GM23338 (cell line): ENCODE measurements at regions not wholly inside any gene's neighbourhood (a gene's known extent, or its start where the extent isn't known, plus 50 kb on each side); places are given as distances from the start of the nearest gene placed in this dataset.

Experiments used
- ATAC-seq: fragments of 200-7000 bp; cut with Tn5 transposase; 3 replicates; pipeline ENCODE4 v1.9.1; 2020
- DNase-seq: peaks from one replicate; pipeline ENCODE4 v3.0.0-alpha.2; 2015; ENCODE audit warnings: low spot score
- H2AFZ ChIP-seq: fragments of 200-600 bp; sonication (generic); 2 replicates; pipeline ENCODE4 v1.8.0; 2016; ENCODE audit warnings: antibody characterized with exemption, mild to moderate bottlenecking, moderate library complexity
- H3F3A ChIP-seq: fragments of 200-600 bp; sonication (generic); replicated peaks from 2 replicates; pipeline ENCODE4 v1.8.0; 2017; ENCODE audit warnings: antibody characterized with exemption, mixed run types, low read depth
- H3K27ac ChIP-seq: fragments of 200-600 bp; sonication (generic); 2 replicates; pipeline ENCODE4 v1.6.1; 2016; ENCODE audit warnings: low read depth
- H3K27me3 ChIP-seq: fragments of 200-600 bp; sonication (generic); 2 replicates; pipeline ENCODE4 v1.8.0; 2016; ENCODE audit warnings: mild to moderate bottlenecking, mixed run types, moderate library complexity; ENCODE audit not compliant: insufficient read depth
- H3K36me3 ChIP-seq: fragments of 200-600 bp; sonication (generic); 2 replicates; pipeline ENCODE4 v1.8.0; 2016; ENCODE audit warnings: mild to moderate bottlenecking; ENCODE audit not compliant: insufficient read depth
- H3K4me1 ChIP-seq: fragments of 200-600 bp; sonication (generic); 2 replicates; pipeline ENCODE4 v1.8.0; 2016; ENCODE audit warnings: mild to moderate bottlenecking, moderate library complexity; ENCODE audit not compliant: insufficient read depth
- H3K4me2 ChIP-seq: fragments of 200-600 bp; sonication (generic); 2 replicates; pipeline ENCODE4 v1.7.1; 2017; ENCODE audit warnings: mixed run types
- H3K4me3 ChIP-seq: fragments of 200-600 bp; sonication (generic); 2 replicates; pipeline ENCODE4 v1.6.1; 2016; ENCODE audit warnings: mixed run types
- H3K79me2 ChIP-seq: fragments of 200-600 bp; sonication (generic); replicated peaks from 2 replicates; pipeline ENCODE4 v1.8.0; 2017; ENCODE audit warnings: mild to moderate bottlenecking; ENCODE audit not compliant: insufficient read depth
- H3K9me2 ChIP-seq: fragments of 200-600 bp; sonication (generic); 2 replicates; pipeline ENCODE4 v1.8.0; 2017; ENCODE audit not compliant: insufficient read depth
- H4K20me1 ChIP-seq: fragments of 200-600 bp; sonication (generic); replicated peaks from 2 replicates; pipeline ENCODE4 v1.8.0; 2017; ENCODE audit warnings: mild to moderate bottlenecking; ENCODE audit not compliant: insufficient read depth
- H3K27ac Mint-ChIP-seq: 2 replicates; pipeline ENCODE4 v1.8.0; 2020; ENCODE audit warnings: inconsistent platforms, mild to moderate bottlenecking, moderate library complexity, mixed read lengths
- H3K27me3 Mint-ChIP-seq: 3 replicates; pipeline ENCODE4 v1.8.0; 2022; ENCODE audit warnings: low read depth, mild to moderate bottlenecking, moderate library complexity, mixed read lengths, inconsistent platforms; ENCODE audit not compliant: insufficient read depth, poor library complexity
- H3K36me3 Mint-ChIP-seq: 3 replicates; pipeline ENCODE4 v1.8.0; 2021; ENCODE audit warnings: low read depth, mild to moderate bottlenecking, inconsistent platforms, moderate library complexity, mixed read lengths
- H3K4me1 Mint-ChIP-seq: 3 replicates; pipeline ENCODE4 v1.8.0; 2020; ENCODE audit warnings: mild to moderate bottlenecking, inconsistent platforms, mixed read lengths
- H3K4me3 Mint-ChIP-seq: 3 replicates; pipeline ENCODE4 v1.8.0; 2021; ENCODE audit warnings: moderate library complexity, mild to moderate bottlenecking, inconsistent platforms, mixed read lengths
- H3K9me3 Mint-ChIP-seq: 3 replicates; pipeline ENCODE4 v1.8.0; 2020; ENCODE audit warnings: moderate library complexity, mild to moderate bottlenecking, inconsistent platforms, mixed read lengths
- CREB1 ChIP-seq: fragments of 250-450 bp; sonication (Bioruptor Pico); IDR thresholded peaks from 2 replicates; pipeline ENCODE4 v1.5.0; 2020; ENCODE audit warnings: low read depth, mild to moderate bottlenecking, moderate library complexity
- EZH2 ChIP-seq: fragments of 200-600 bp; sonication (generic); IDR thresholded peaks from one replicate; pipeline ENCODE4 v1.8.0; 2017; ENCODE audit warnings: antibody characterized with exemption, mild to moderate bottlenecking, low read depth; ENCODE audit not compliant: unreplicated experiment
- EZH2phosphoT487 ChIP-seq: fragments of 200-600 bp; sonication (generic); IDR thresholded peaks from one replicate; pipeline ENCODE4 v1.8.1; 2018; ENCODE audit warnings: antibody characterized with exemption; ENCODE audit not compliant: unreplicated experiment
- JUNB ChIP-seq: IDR thresholded peaks from one replicate; pipeline ENCODE4 v1.6.1; 2016; ENCODE audit warnings: antibody characterized with exemption; ENCODE audit not compliant: unreplicated experiment
- NANOG ChIP-seq: IDR thresholded peaks from 2 replicates; pipeline ENCODE4 v1.6.1; 2016; ENCODE audit warnings: antibody characterized with exemption, borderline replicate concordance
- POLR2AphosphoS5 ChIP-seq: IDR thresholded peaks from 2 replicates; pipeline ENCODE4 v1.6.1; 2016; ENCODE audit warnings: antibody characterized with exemption, low read depth
- STAT1 ChIP-seq: IDR thresholded peaks from one replicate; pipeline ENCODE4 v1.6.1; 2016; ENCODE audit warnings: antibody characterized with exemption; ENCODE audit not compliant: unreplicated experiment
- ZNF114 ChIP-seq: fragments of 250-450 bp; sonication (Bioruptor Pico); IDR thresholded peaks from 2 replicates; pipeline ENCODE4 v1.5.0; 2020; ENCODE audit warnings: mild to moderate bottlenecking, moderate library complexity
- ZNF331 ChIP-seq: fragments of 250-450 bp; sonication (Bioruptor Pico); IDR thresholded peaks from 2 replicates; pipeline ENCODE4 v1.5.0; 2020; ENCODE audit warnings: low read depth, mild to moderate bottlenecking, moderate library complexity
- TF ChIP-seq, protein P1 (sequence below): IDR thresholded peaks from 2 replicates; pipeline ENCODE4 v1.6.1; 2016; ENCODE audit warnings: antibody characterized with exemption
- TF ChIP-seq, protein P2 (sequence below): IDR thresholded peaks from one replicate; pipeline ENCODE4 v1.6.1; 2018; ENCODE audit warnings: antibody characterized with exemption; ENCODE audit not compliant: unreplicated experiment
- TF ChIP-seq, protein P3 (sequence below): fragments of 250-450 bp; sonication (Bioruptor Pico); IDR thresholded peaks from 2 replicates; pipeline ENCODE4 v1.5.0; 2020; ENCODE audit warnings: mild to moderate bottlenecking, moderate library complexity
- TF ChIP-seq, protein P4 (sequence below), 2 experiments: fragments of 200-600 bp in 1 of 2; sonication (generic) in 1 of 2; conservative IDR thresholded peaks; 2 replicates each; pipeline versions ENCODE4 v1.5.1 to v1.6.1; 2016 to 2017; ENCODE audit warnings: antibody characterized with exemption in 2 of 2, low read depth in 2 of 2, mild to moderate bottlenecking in 2 of 2, moderate library complexity in 1 of 2

DNA sequence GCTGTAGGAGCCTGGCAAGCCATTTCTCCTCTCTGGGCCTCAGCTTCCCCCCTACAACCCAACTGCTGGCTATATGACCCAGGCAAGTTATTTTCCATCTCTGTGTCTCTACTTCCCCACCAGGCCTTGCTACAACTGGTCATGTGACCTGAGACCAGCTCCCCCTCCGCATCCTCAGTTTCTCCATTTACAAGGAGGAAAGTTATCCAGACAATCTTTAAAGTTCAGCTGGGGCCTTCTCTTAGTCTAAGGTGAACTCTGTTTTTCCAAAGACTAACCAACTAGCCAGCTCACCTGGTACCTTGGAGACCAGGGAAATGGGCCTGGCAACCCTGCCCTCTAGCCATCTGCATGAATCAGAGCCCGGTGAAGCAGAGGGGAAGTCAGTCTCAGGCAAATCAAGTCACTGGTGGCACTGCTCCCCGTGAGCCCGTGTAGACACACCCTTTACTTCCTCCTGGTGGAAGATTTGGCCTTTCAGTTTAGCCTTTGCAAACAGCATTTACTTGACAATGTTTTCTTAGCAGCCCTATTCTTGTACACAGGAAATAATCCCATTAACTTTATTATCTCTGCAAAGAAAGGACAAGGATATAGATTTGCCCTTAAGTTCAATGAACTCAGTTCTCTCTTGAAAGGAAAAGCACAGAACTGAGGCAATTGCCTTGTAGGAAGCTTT, 157.7 kb downstream of the VEGFA start:
- no peak overlapping the region for H3K4me3 ChIP-seq
- no peaks in the 10 kb centered on the region for H3K27me3 ChIP-seq
- ATAC-seq (no peak), DNase-seq (no peak)
- no peak overlapping the region for H3K27ac ChIP-seq
- H3K79me2 ChIP-seq = no peaks in the 10 kb centered on the region
- H3F3A ChIP-seq = no peaks in the 10 kb centered on the region
- Mint-ChIP-seq H3K9me3 (no peaks in the 10 kb centered on the region), H3K4me3 (no peak overlapping the region; the same call in 2 of the 3 replicates), H3K27me3 (peaks cover 16% of the 10 kb centered on the region), H3K27ac (peak overlapping the region; percentile 99), H3K36me3 (no peaks in the 10 kb centered on the region), H3K4me1 (peaks cover 23% of the 10 kb centered on the region)
- peaks cover 7% of the 10 kb centered on the region; the same call in 1 of the 2 replicates for H3K4me1 ChIP-seq
- no peaks in the 10 kb centered on the region for H4K20me1 ChIP-seq
- no peak overlapping the region for H3K4me2 ChIP-seq
- H2AFZ ChIP-seq = no peak overlapping the region
- no peaks in the 10 kb centered on the region for H3K9me2 ChIP-seq
- no peaks in the 10 kb centered on the region for H3K36me3 ChIP-seq
- no peak for TF ChIP-seq ZNF331 (CRISPR knock-in tag)
- TF ChIP-seq, protein P1, sequence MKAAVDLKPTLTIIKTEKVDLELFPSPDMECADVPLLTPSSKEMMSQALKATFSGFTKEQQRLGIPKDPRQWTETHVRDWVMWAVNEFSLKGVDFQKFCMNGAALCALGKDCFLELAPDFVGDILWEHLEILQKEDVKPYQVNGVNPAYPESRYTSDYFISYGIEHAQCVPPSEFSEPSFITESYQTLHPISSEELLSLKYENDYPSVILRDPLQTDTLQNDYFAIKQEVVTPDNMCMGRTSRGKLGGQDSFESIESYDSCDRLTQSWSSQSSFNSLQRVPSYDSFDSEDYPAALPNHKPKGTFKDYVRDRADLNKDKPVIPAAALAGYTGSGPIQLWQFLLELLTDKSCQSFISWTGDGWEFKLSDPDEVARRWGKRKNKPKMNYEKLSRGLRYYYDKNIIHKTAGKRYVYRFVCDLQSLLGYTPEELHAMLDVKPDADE = no peak
- no peak for TF ChIP-seq CREB1
- TF ChIP-seq ZNF114 (CRISPR knock-in tag) = no peak
- TF ChIP-seq, protein P2, sequence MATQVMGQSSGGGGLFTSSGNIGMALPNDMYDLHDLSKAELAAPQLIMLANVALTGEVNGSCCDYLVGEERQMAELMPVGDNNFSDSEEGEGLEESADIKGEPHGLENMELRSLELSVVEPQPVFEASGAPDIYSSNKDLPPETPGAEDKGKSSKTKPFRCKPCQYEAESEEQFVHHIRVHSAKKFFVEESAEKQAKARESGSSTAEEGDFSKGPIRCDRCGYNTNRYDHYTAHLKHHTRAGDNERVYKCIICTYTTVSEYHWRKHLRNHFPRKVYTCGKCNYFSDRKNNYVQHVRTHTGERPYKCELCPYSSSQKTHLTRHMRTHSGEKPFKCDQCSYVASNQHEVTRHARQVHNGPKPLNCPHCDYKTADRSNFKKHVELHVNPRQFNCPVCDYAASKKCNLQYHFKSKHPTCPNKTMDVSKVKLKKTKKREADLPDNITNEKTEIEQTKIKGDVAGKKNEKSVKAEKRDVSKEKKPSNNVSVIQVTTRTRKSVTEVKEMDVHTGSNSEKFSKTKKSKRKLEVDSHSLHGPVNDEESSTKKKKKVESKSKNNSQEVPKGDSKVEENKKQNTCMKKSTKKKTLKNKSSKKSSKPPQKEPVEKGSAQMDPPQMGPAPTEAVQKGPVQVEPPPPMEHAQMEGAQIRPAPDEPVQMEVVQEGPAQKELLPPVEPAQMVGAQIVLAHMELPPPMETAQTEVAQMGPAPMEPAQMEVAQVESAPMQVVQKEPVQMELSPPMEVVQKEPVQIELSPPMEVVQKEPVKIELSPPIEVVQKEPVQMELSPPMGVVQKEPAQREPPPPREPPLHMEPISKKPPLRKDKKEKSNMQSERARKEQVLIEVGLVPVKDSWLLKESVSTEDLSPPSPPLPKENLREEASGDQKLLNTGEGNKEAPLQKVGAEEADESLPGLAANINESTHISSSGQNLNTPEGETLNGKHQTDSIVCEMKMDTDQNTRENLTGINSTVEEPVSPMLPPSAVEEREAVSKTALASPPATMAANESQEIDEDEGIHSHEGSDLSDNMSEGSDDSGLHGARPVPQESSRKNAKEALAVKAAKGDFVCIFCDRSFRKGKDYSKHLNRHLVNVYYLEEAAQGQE = no peak
- TF ChIP-seq, protein P3, sequence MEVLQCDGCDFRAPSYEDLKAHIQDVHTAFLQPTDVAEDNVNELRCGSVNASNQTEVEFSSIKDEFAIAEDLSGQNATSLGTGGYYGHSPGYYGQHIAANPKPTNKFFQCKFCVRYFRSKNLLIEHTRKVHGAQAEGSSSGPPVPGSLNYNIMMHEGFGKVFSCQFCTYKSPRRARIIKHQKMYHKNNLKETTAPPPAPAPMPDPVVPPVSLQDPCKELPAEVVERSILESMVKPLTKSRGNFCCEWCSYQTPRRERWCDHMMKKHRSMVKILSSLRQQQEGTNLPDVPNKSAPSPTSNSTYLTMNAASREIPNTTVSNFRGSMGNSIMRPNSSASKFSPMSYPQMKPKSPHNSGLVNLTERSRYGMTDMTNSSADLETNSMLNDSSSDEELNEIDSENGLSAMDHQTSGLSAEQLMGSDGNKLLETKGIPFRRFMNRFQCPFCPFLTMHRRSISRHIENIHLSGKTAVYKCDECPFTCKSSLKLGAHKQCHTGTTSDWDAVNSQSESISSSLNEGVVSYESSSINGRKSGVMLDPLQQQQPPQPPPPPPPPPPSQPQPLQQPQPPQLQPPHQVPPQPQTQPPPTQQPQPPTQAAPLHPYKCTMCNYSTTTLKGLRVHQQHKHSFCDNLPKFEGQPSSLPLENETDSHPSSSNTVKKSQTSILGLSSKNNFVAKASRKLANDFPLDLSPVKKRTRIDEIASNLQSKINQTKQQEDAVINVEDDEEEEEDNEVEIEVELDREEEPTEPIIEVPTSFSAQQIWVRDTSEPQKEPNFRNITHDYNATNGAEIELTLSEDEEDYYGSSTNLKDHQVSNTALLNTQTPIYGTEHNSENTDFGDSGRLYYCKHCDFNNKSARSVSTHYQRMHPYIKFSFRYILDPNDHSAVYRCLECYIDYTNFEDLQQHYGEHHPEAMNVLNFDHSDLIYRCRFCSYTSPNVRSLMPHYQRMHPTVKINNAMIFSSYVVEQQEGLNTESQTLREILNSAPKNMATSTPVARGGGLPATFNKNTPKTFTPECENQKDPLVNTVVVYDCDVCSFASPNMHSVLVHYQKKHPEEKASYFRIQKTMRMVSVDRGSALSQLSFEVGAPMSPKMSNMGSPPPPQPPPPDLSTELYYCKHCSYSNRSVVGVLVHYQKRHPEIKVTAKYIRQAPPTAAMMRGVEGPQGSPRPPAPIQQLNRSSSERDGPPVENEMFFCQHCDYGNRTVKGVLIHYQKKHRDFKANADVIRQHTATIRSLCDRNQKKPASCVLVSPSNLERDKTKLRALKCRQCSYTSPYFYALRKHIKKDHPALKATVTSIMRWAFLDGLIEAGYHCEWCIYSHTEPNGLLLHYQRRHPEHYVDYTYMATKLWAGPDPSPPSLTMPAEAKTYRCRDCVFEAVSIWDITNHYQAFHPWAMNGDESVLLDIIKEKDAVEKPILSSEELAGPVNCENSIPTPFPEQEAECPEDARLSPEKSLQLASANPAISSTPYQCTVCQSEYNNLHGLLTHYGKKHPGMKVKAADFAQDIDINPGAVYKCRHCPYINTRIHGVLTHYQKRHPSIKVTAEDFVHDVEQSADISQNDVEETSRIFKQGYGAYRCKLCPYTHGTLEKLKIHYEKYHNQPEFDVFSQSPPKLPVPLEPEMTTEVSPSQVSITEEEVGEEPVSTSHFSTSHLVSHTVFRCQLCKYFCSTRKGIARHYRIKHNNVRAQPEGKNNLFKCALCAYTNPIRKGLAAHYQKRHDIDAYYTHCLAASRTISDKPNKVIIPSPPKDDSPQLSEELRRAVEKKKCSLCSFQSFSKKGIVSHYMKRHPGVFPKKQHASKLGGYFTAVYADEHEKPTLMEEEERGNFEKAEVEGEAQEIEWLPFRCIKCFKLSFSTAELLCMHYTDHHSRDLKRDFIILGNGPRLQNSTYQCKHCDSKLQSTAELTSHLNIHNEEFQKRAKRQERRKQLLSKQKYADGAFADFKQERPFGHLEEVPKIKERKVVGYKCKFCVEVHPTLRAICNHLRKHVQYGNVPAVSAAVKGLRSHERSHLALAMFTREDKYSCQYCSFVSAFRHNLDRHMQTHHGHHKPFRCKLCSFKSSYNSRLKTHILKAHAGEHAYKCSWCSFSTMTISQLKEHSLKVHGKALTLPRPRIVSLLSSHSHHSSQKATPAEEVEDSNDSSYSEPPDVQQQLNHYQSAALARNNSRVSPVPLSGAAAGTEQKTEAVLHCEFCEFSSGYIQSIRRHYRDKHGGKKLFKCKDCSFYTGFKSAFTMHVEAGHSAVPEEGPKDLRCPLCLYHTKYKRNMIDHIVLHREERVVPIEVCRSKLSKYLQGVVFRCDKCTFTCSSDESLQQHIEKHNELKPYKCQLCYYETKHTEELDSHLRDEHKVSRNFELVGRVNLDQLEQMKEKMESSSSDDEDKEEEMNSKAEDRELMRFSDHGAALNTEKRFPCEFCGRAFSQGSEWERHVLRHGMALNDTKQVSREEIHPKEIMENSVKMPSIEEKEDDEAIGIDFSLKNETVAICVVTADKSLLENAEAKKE (CRISPR knock-in tag) = no peak
- TF ChIP-seq JUNB = no peak
- TF ChIP-seq NANOG = no peak
- TF ChIP-seq, protein P4, sequence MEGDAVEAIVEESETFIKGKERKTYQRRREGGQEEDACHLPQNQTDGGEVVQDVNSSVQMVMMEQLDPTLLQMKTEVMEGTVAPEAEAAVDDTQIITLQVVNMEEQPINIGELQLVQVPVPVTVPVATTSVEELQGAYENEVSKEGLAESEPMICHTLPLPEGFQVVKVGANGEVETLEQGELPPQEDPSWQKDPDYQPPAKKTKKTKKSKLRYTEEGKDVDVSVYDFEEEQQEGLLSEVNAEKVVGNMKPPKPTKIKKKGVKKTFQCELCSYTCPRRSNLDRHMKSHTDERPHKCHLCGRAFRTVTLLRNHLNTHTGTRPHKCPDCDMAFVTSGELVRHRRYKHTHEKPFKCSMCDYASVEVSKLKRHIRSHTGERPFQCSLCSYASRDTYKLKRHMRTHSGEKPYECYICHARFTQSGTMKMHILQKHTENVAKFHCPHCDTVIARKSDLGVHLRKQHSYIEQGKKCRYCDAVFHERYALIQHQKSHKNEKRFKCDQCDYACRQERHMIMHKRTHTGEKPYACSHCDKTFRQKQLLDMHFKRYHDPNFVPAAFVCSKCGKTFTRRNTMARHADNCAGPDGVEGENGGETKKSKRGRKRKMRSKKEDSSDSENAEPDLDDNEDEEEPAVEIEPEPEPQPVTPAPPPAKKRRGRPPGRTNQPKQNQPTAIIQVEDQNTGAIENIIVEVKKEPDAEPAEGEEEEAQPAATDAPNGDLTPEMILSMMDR (conservative IDR thresholded peaks at IDR 0.05; ENCODE audit: low read depth in 2 of 2) = no peak
- TF ChIP-seq STAT1 = no peak
- no peak for TF ChIP-seq POLR2AphosphoS5
- TF ChIP-seq EZH2 = no peak
- TF ChIP-seq EZH2phosphoT487 = no peak
